IMR-90 (cell line): ENCODE measurements at regions not wholly inside any gene's neighbourhood (a gene's known extent, or its start where the extent isn't known, plus 50 kb on each side); places are given as distances from the start of the nearest gene placed in this dataset.

ENCODE experiments used
- ATAC-seq: fragments of 200-7000 bp; cut with Tn5 transposase; 2 replicates; pipeline ENCODE4 v1.9.1; 2020; ENCODE audit warnings: low read depth, mild to moderate bottlenecking, moderate library complexity
- BruUV-seq: library from RNA; stranded (reverse); fragments of 400-500 nt; replicated peaks from 2 replicates; lab custom pipeline; 2021; lab: Mats Ljungman, UMichigan
- CTCF ChIA-PET: fragments of 300-600 bp; formaldehyde crosslinking; extraction: SDS; loops from one replicate; lab custom pipeline; 2021; ENCODE audit warnings: antibody characterized with exemption; lab: Yijun Ruan, JAX
- POLR2A ChIA-PET: fragments of 300-600 bp; sonication (Branson Sonifier 250); formaldehyde crosslinking; loops from one replicate; lab custom pipeline; 2022; ENCODE audit warnings: antibody characterized with exemption; ENCODE audit not compliant: unreplicated experiment; lab: Charles Lee
- DNase-seq: peaks from one replicate; pipeline ENCODE4 v3.0.0; 2013
- H2AFZ ChIP-seq: replicated peaks from 2 replicates; pipeline ENCODE3; 2013; ENCODE audit warnings: low read length, mild to moderate bottlenecking; ENCODE audit not compliant: poor library complexity
- H2AK5ac ChIP-seq: 2 replicates; pipeline ENCODE4 v1.6.1; 2013; ENCODE audit warnings: low read depth, low read length, inconsistent platforms
- H2AK9ac ChIP-seq: replicated peaks from 2 replicates; pipeline ENCODE3; 2013; ENCODE audit warnings: mild to moderate bottlenecking, low read depth, low read length, moderate library complexity; ENCODE audit not compliant: poor library complexity
- H2BK120ac ChIP-seq: 2 replicates; pipeline ENCODE4 v1.6.1; 2013; ENCODE audit warnings: low read depth, low read length, inconsistent platforms
- H2BK15ac ChIP-seq: 3 replicates; pipeline ENCODE4 v1.6.1; 2013; ENCODE audit warnings: low read depth, low read length, inconsistent platforms
- H2BK20ac ChIP-seq: 2 replicates; pipeline ENCODE4 v1.6.1; 2013; ENCODE audit warnings: low read depth, mild to moderate bottlenecking, inconsistent platforms, low read length, moderate library complexity
- H2BK5ac ChIP-seq: 2 replicates; pipeline ENCODE4 v1.6.1; 2013; ENCODE audit warnings: mild to moderate bottlenecking, low read depth, low read length, inconsistent platforms; ENCODE audit not compliant: poor library complexity, severe bottlenecking
- H3K14ac ChIP-seq: replicated peaks from 2 replicates; pipeline ENCODE4 v1.6.1; 2013; ENCODE audit warnings: low read depth, low read length, inconsistent platforms
- H3K18ac ChIP-seq: 2 replicates; pipeline ENCODE4 v1.6.1; 2013; ENCODE audit warnings: low read depth, low read length, control low read depth
- H3K23ac ChIP-seq: 2 replicates; pipeline ENCODE4 v1.6.1; 2013; ENCODE audit warnings: low read depth, low read length, inconsistent platforms
- H3K27ac ChIP-seq: 2 replicates; pipeline ENCODE4 v1.5.1; 2013; ENCODE audit warnings: mild to moderate bottlenecking, control low read depth, low read length; ENCODE audit not compliant: insufficient read depth
- H3K27me3 ChIP-seq: 2 replicates; pipeline ENCODE4 v1.6.1; 2013; ENCODE audit warnings: low read length; ENCODE audit not compliant: control insufficient read depth, insufficient read depth
- H3K36me3 ChIP-seq: 2 replicates; pipeline ENCODE4 v1.6.1; 2013; ENCODE audit warnings: low read length, mixed read lengths; ENCODE audit not compliant: control insufficient read depth, insufficient read depth
- H3K4ac ChIP-seq: 2 replicates; pipeline ENCODE4 v1.6.1; 2013; ENCODE audit warnings: low read depth, low read length, inconsistent platforms
- H3K4me1 ChIP-seq: 2 replicates; pipeline ENCODE4 v1.6.1; 2013; ENCODE audit warnings: low read length, mixed read lengths; ENCODE audit not compliant: control insufficient read depth, insufficient read depth
- H3K4me2 ChIP-seq: 2 replicates; pipeline ENCODE4 v1.6.1; 2013; ENCODE audit warnings: low read depth, mild to moderate bottlenecking, control low read depth, low read length, moderate library complexity
- H3K4me3 ChIP-seq: 2 replicates; pipeline ENCODE4 v1.5.1; 2013; ENCODE audit warnings: low read depth, mild to moderate bottlenecking, control low read depth, low read length, moderate library complexity; ENCODE audit not compliant: insufficient read depth
- H3K56ac ChIP-seq: 2 replicates; pipeline ENCODE4 v1.6.1; 2013; ENCODE audit warnings: low read length, inconsistent platforms; ENCODE audit not compliant: insufficient read depth; ENCODE audit errors: extremely low read depth
- H3K79me1 ChIP-seq, 2 experiments: 2 replicates each; pipeline ENCODE4 v1.6.1; 2013; ENCODE audit warnings: low read length in 2 of 2, inconsistent platforms in 1 of 2, low read depth in 1 of 2
- H3K9ac ChIP-seq: 2 replicates; pipeline ENCODE4 v1.6.1; 2013; ENCODE audit warnings: low read depth, low read length, control low read depth
- H3K9me1 ChIP-seq: 2 replicates; pipeline ENCODE4 v1.6.1; 2013; ENCODE audit warnings: low read length, inconsistent platforms; ENCODE audit not compliant: insufficient read depth
- H3K9me3 ChIP-seq: 2 replicates; pipeline ENCODE4 v1.6.1; 2013; ENCODE audit warnings: low read length; ENCODE audit not compliant: control insufficient read depth, insufficient read depth
- H4K20me1 ChIP-seq: 2 replicates; pipeline ENCODE4 v1.6.1; 2013; ENCODE audit warnings: low read length, inconsistent platforms; ENCODE audit not compliant: insufficient read depth
- H4K5ac ChIP-seq: 2 replicates; pipeline ENCODE4 v1.6.1; 2013; ENCODE audit warnings: mild to moderate bottlenecking, low read depth, low read length, control low read depth
- H4K8ac ChIP-seq, 2 experiments: 2 replicates each; pipeline ENCODE4 v1.6.1; 2013; ENCODE audit warnings: low read depth in 2 of 2, low read length in 2 of 2, control low read depth in 1 of 2, inconsistent platforms in 1 of 2
- H4K91ac ChIP-seq: 2 replicates; pipeline ENCODE4 v1.6.1; 2013; ENCODE audit warnings: low read depth, low read length, inconsistent platforms; ENCODE audit not compliant: insufficient read depth
- FOS ChIP-seq: fragments of 150-350 bp; IDR thresholded peaks from 2 replicates; pipeline ENCODE4 v1.6.1; 2016; ENCODE audit warnings: low read depth, low read length
- MAFK ChIP-seq: IDR thresholded peaks from 2 replicates; pipeline ENCODE4 v1.6.1; 2012; ENCODE audit warnings: low read depth, low read length, improper control_type of control experiment
- SMC3 ChIP-seq: fragments of 150-350 bp; IDR thresholded peaks from 2 replicates; pipeline ENCODE4 v1.6.1; 2016; ENCODE audit warnings: low read depth, mild to moderate bottlenecking, antibody characterized with exemption, low read length, moderate library complexity
- dilution Hi-C: fragments of 300-500 bp; cut with HindIII; formaldehyde crosslinking; loops from one replicate; pipeline ENCODE4 v1.14.3; 2018; ENCODE audit warnings: low sequenced_read_pairs; ENCODE audit not compliant: unreplicated experiment
- in situ Hi-C: fragments of 300-500 bp; cut with MboI; formaldehyde crosslinking; loops from 3 replicates; pipeline ENCODE4 v1.14.3; 2019; ENCODE audit warnings: low sequenced_read_pairs, inconsistent platforms, mixed read lengths
- intact Hi-C: fragments of 100-400 bp; cut with micrococcal nuclease; formaldehyde crosslinking; loops from 2 replicates; pipeline ENCODE4 v1.10.0; 2022

DNA sequence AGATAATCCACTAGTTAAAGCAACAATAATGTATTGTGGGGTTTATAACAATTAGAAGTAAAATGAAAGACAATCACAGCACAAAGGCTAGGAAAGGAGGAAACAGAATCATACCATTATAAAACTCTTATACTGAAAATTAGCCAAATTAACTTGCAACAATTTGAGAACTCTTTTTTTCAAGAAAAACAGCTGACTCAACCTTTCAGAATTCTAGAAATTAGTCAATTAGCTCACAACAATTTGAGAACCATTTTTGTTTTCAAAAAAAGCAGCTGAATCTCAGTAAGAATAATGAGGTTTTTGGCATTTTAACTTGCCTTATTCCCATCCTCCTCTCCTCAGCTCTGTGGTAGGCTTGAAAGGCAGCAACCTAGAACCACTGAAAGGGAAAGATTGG lies 269.9 kb downstream of the NPR3 start:
- H3K14ac ChIP-seq: no peak overlapping the region
- no peak overlapping the region for H2BK20ac ChIP-seq
- no TSS peak for BruUV-seq
- ChIA-PET CTCF (no interaction called here), POLR2A (no interaction called here)
- H4K20me1 ChIP-seq: no peaks in the 10 kb centered on the region
- no peak for TF ChIP-seq SMC3
- no peak for TF ChIP-seq FOS
- peak; percentile 73 for TF ChIP-seq MAFK
- H3K18ac ChIP-seq: 0 out of 2 replicates have a peak overlapping the region, but pooled peaks have one; percentile 70
- H4K8ac ChIP-seq: no peak overlapping the region
- H3K36me3 ChIP-seq: no peaks in the 10 kb centered on the region
- H2AK5ac ChIP-seq: no peak overlapping the region
- no peak overlapping the region for H3K27ac ChIP-seq
- H3K4me2 ChIP-seq: no peak overlapping the region
- no peak overlapping the region for H2BK15ac ChIP-seq
- H4K91ac ChIP-seq: no peak overlapping the region
- H4K5ac ChIP-seq: no peak overlapping the region
- H2AK9ac ChIP-seq: no peak overlapping the region
- intact Hi-C loops (no loop called here), dilution Hi-C loops (no loop called here), in situ Hi-C loops (no loop called here)
- no peaks in the 10 kb centered on the region for H3K79me1 ChIP-seq
- H3K56ac ChIP-seq: no peak overlapping the region
- DNase-seq (no peak), ATAC-seq (no peak)
- H2BK120ac ChIP-seq: no peak overlapping the region
- H3K9me1 ChIP-seq: no peaks in the 10 kb centered on the region
- H2AFZ ChIP-seq: no peak overlapping the region
- peaks cover 4% of the 10 kb centered on the region for H3K4me1 ChIP-seq
- H3K4ac ChIP-seq: no peak overlapping the region
- H3K4me3 ChIP-seq: no peak overlapping the region
- no peak overlapping the region for H3K9ac ChIP-seq
- H3K27me3 ChIP-seq: no peaks in the 10 kb centered on the region
- peaks cover 3% of the 10 kb centered on the region for H3K9me3 ChIP-seq
- no peak overlapping the region for H3K23ac ChIP-seq
- no peak overlapping the region for H2BK5ac ChIP-seq
